DMS114 treated with DMSO at 0.1 percent for 48 hours (cell line): ENCODE measurements at regions not wholly inside any gene's neighbourhood (a gene's known extent, or its start where the extent isn't known, plus 50 kb on each side); places are given as distances from the start of the nearest gene placed in this dataset.
"Not testable (repeated sequence)": the region's sequence is repeated elsewhere in the genome, so short reads cannot be mapped to it uniquely, and the experiment has no call there.

Experiments used
- DNase-seq: peaks from one replicate; lab custom pipeline; 2025; ENCODE audit not compliant: unreplicated experiment; lab: John Stamatoyannopoulos, UW

DNA sequence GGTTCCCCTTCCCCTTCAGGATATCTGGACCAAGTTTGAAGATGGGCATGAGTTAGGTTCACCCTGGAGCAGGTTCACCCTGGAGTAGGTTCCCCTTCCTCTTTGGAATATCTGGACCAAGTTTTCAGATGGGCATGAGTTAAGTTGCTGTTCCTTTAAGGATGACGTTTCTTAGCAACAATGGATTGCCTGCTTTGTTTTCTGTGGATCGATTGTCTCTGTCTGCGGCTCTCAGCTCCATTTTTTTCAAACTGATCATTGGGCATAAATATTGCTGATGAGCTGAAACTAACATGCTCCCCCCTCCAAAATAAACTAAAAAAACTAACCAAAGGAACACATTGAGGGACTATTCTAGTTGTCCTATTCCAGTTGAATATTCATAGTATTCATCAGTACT is 149.5 kb downstream of the SPP2 start:
- DNase-seq = no peak

DNA sequence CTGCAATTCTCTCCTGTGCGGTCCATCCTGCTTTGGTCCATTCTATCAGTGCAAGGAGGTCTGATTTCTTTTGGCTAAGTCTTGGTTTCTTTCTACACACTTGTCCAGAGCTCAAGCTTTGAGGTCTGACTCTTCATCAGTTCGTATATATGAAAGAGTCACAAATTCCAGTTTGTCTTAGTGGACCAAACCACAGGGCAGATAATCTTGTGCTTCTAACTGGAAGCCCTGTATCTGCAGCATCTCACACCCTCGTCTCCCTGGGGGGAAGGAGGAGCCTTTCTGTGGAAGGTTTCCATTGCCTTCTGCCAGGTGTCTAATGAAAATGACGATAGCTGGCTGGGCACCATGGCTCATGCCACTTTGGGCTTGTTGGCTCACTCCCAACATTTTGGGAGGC is 148.5 kb downstream of the SPP2 start:
- no peak for DNase-seq

GRCh38 chr2:234195516-234195915 is 145.0 kb downstream of the SPP2 start:
- no peak for DNase-seq

DNA sequence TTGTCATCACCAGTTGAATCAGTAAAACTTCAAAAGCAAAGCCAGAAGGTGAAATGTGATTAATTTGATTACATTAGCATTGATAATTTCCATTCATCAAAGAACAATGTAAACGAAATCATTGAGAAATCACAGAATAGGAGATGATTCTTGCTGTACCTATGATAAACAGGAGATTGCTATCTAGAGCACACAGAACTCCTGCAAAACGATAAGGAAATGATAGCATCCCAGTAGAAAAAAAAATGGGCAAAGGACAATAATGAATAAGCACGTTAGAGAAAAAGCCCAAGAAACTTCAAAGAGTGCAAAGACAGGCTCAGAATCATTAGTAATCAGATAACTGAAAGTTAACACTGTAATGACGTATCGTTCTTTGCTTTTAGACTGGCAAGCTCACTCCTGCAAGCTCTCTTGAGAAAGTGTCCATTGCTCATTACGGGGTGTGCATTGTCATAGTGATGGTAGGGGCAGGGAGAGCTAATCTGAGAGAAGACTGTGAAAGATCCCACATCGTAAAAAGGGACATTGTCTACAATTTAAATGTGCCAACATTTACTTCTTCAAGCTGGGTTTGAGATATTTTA is 143.6 kb downstream of the SPP2 start:
- no peak for DNase-seq

- no peak for DNase-seq
These were observed 141.4 kb downstream of the SPP2 start for GRCh38 chr2:234191819-234192407.

- DNase-seq = no peak
These were observed 139.3 kb downstream of the SPP2 start for GRCh38 chr2:234189786-234190300.

DNA sequence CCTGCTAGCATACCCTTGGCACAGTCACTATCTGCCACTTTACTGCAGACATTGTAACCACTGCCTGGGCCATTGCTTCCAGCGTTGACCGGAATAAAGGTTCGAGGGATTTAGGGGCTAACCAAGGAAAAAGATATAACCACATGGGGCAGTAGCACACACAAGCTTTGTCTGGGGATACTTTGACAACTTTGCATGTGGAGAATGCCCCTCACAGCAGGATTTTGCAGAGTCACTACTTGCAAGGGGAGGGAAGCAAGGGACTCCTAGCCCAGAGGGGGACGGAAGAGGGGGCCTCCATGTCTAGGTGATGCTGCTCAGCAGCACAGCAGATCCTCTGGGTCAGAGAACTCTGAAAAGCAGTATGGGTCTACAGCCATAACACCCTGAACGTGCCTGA is 138.7 kb downstream of the SPP2 start:
- no peak for DNase-seq

DNA sequence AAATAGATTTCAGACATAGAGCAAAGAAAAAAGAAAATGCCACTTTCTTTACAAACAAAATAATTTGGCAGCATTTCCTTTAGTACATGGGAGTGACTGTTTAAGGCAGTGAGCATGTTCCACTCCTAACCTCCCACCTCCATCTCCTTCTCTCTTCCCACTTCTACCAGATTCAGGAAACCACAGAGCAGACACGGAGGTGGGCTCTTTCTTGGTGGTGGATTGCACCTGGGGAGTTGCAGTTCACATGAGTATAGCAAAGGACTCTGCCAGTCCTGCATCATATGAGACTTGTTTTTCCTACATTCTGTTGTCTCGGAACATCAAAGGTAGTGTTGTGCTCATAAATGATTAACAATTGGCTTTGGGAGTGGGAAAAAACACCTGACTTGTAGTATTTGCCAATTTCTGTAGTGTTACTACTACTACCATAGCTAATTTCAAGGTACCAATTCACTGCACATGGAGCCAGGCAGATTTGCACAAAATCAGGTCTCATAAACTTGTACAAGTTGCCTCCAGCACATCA is 137.2 kb downstream of the SPP2 start:
- no peak for DNase-seq

GRCh38 chr2:234181121-234181520 is 130.6 kb downstream of the SPP2 start:
- DNase-seq = no peak

DNA sequence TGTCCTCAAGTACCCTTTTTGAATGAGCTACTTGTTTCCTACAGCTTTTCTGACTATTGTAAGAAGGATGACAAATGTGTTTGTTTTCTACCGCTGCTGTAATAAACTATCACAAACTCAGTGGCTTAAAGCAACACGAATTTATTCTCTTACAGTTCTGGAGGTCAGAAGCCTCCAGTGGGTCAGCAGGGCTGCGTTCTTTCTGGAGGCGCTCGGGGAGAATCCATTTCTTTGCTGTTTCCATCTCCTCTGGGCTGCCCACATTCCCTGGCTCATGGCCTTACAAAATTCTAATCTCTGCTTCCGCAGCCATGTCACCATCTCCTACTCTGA is 128.5 kb downstream of the SPP2 start:
- no peak for DNase-seq

DNA sequence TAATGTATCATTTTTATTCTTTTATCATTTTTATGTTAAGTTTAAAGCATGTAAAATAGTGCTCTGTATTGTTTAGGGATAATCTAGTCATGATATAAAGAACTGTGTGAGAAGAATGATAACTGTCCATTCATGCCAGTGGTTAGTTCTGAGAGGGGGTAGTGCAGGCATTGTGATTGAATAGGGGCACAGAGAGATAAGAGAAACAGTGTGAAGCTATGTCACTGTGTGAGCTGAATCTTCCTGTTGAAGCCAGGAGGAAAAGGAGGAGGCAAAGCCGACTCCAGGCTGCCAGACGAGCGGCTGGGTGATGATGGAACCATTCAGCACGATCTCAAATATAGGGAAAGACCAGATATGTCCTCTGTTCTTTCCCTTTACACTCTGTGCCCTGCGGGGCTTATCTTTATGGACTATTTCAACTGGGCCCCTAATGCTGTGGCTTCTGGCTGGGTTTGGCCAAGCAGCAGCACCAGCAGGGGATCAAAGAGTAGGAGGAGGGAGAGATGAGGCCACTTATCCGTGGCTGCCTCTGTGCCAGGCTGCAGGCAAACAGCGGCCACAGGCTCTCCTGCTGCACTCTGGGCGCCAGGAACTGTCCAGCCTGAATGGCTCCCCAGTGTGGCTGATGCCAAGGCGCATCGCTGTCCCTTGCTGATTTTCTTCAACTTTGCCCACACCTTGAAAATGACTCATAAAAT is 128.0 kb downstream of the SPP2 start:
- no peak for DNase-seq

DNA sequence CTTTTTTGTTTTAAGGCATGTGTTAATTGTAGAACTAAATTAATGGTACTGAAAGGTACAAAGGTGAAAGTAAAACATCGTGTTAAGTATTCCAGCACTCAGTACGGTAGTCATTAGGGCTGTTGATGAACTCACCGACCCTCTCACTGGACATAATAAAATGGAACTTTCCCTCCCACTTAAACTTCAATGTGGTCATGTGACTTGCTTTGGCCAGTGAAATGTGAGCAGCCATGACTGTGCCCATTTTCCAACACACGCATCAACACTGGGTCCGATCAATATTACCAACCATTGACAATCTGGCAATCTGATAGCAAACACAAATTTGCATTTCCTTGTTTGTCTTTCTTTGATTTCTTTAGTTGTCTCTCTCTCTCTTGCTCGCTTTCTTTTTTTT is 125.1 kb downstream of the SPP2 start:
- DNase-seq = no peak

- no peak for DNase-seq
These were observed 124.2 kb downstream of the SPP2 start for GRCh38 chr2:234174742-234175141.

DNA sequence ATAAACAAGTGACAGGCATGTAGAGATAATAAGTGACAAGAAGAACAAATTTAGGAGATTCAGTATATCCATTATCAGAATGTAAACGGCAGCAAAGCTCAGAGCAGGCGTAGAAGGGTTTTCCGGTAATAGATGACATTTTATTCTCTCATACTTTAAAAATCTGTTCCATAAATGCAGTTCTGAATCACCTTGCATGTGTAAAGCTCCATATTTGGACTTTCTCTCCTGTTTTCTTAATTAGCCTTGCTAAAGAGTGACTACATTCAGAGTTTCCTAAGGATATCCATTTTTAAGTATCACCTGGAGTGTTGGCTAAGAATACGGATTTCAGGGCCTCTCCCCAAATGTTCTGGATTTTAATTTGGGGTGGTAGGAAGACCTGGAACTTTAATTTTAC is 122.0 kb downstream of the SPP2 start:
- no peak for DNase-seq

GRCh38 chr2:234172066-234172465 is 121.6 kb downstream of the SPP2 start:
- no peak for DNase-seq

DNA sequence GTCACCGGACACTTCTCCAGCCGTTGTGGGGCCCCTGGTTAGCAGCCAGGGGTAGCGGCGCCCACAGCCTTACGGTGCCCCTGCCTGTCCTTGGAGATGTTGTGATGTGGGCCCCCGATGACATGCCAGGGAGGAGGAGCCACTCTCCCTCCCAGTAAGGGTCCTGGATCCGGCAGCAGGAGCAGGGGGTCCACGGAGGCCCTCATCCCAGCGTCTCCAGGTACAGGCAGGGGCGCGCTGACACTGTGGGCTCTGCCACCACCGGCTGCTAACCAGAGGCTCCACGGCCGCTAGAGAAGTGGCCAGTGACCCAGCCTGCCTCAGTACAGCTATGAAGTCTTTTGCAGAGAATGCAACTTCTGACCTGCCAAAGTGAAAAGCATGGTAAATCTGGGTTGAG is 121.2 kb downstream of the SPP2 start:
- no peak for DNase-seq

- DNase-seq = no peak
These were observed 119.2 kb downstream of the SPP2 start for GRCh38 chr2:234169674-234170073.

- not testable (repeated sequence) for DNase-seq
These were observed 118.4 kb downstream of the SPP2 start for GRCh38 chr2:234168605-234169570.

DNA sequence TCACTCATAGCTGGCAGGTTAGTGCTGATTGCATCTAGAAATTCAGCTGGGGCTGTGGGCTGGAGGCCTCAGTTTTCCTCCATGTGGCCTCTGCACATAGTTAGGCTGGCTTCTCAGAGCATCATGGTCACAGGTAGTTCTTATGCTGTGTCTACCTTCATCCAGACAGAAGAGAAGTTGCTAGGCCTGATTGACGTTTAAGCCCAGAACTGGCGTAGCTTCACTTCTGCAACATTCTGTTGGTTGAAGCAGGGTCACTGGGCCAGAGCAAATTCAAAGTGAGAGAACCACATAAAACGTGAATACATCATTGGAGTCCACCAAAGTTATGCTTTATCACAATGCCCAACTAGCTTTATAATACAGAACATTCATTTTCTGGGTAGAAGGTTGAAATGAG is 116.0 kb downstream of the SPP2 start:
- DNase-seq = no peak

GRCh38 chr2:234165421-234165820 is 114.9 kb downstream of the SPP2 start:
- DNase-seq = no peak
